HAP-1 (cell line): ENCODE measurements at regions not wholly inside any gene's neighbourhood (a gene's known extent, or its start where the extent isn't known, plus 50 kb on each side); places are given as distances from the start of the nearest gene placed in this dataset.

Experiments
- DNase-seq, 2 experiments: peaks; one replicate each; pipeline ENCODE4 v3.0.0-alpha.2; 2016 to 2020; ENCODE audit warnings: low spot score in 2 of 2
- H3K27me3 ChIP-seq: fragments of 250-450 bp; sonication (Bioruptor Pico); 2 replicates; pipeline ENCODE4 v1.5.1; 2020; ENCODE audit warnings: low read depth, mild to moderate bottlenecking, moderate library complexity
- H3K36me3 ChIP-seq: fragments of 250-450 bp; sonication (Bioruptor Pico); replicated peaks from 2 replicates; pipeline ENCODE4 v1.5.1; 2020; ENCODE audit warnings: mild to moderate bottlenecking
- H3K4me1 ChIP-seq: fragments of 250-450 bp; sonication (Bioruptor Pico); 2 replicates; pipeline ENCODE4 v1.5.1; 2020; ENCODE audit warnings: mild to moderate bottlenecking
- H3K4me3 ChIP-seq: fragments of 250-450 bp; sonication (Bioruptor Pico); 2 replicates; pipeline ENCODE4 v1.5.1; 2020; ENCODE audit warnings: mild to moderate bottlenecking, moderate library complexity
- H3K9me3 ChIP-seq: fragments of 250-450 bp; sonication (Bioruptor Pico); 2 replicates; pipeline ENCODE4 v1.5.1; 2020; ENCODE audit warnings: mild to moderate bottlenecking, moderate library complexity
- in situ Hi-C: fragments of 300-500 bp; cut with MboI; formaldehyde crosslinking; loops from 3 replicates; pipeline ENCODE4 v1.14.3; 2020; ENCODE audit warnings: low sequenced_read_pairs, inconsistent platforms, mixed read lengths

DNA sequence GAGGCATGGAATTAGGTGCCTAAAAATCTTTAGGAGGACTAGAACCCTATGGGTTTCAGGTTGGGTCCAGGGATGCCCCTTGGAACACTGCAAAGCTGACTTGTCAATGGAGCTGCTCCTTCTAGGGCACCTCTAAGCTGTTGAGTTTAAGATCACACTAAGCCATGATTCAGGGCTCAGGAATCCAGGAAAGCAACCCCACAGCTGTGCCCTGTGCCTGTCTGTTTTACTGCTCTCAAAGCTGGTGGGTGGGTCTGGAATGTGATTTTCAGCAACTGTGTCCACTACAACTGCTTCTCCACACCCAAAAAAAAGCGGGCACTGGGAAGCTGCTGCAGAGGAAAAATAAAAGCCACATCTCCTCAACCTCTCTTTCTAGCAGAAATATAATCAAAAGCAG lies 310.4 kb upstream of the MOCS1 start:
- DNase-seq: no peak
- in situ Hi-C loops: no loop called here
- Histone ChIP-seq H3K4me3 (no peak overlapping the region), H3K27me3 (no peaks in the 10 kb centered on the region), H3K36me3 (no peaks in the 10 kb centered on the region), H3K4me1 (no peaks in the 10 kb centered on the region), H3K9me3 (no peaks in the 10 kb centered on the region)

DNA sequence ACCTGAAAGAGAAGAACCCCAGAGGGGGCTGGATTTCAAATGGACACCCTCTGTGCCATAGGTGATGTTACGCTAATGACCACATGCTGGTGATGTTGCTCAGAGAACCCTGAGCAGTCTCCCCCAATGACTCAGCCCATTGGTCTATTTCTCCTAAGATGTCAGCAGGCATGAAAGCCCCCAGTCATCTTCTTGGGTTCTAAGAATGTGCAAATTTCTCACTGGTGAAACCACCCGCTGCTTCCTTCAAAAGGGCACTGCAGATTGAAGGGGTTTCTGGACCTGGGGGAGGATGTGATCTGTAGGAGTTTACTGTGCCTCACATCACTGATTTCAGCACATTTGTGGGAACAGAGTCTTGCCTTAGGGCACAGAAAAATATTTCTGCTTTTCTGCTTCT lies 298.4 kb upstream of the MOCS1 start:
- DNase-seq: no peak
- H3K27me3 ChIP-seq: no peaks in the 10 kb centered on the region
- H3K36me3 ChIP-seq: no peaks in the 10 kb centered on the region
- no peak overlapping the region for H3K4me3 ChIP-seq
- no peaks in the 10 kb centered on the region for H3K4me1 ChIP-seq
- H3K9me3 ChIP-seq: no peaks in the 10 kb centered on the region
- in situ Hi-C loops: no loop called here

DNA sequence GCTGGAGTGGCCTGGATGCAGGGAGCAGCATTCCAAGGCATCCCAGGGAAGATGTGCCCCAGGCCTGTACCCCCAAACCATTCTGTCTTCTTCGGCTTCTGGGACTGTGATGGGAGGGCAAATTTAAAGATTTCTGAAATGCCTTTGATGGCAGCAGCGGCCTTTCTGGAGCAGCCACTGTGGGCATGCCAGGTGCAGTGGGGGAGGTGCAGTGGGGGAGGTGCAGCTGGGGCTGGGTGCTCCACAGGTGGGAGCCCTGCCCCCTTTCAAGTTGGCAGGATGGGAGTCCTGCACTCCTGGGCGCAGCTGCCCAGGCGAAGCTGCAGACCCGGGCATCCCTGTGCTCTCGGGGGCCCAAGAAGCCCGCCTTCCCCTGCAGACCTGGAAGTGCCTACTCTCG lies 293.5 kb upstream of the MOCS1 start:
- no peaks in the 10 kb centered on the region for H3K9me3 ChIP-seq
- in situ Hi-C loops: no loop called here
- no peak for DNase-seq
- H3K4me1 ChIP-seq: no peaks in the 10 kb centered on the region
- no peaks in the 10 kb centered on the region for H3K27me3 ChIP-seq
- no peak overlapping the region for H3K4me3 ChIP-seq
- no peaks in the 10 kb centered on the region for H3K36me3 ChIP-seq

- in situ Hi-C loops: no loop called here
These were observed 288.1 kb upstream of the MOCS1 start for GRCh38 chr6:40222354-40222753.

DNA sequence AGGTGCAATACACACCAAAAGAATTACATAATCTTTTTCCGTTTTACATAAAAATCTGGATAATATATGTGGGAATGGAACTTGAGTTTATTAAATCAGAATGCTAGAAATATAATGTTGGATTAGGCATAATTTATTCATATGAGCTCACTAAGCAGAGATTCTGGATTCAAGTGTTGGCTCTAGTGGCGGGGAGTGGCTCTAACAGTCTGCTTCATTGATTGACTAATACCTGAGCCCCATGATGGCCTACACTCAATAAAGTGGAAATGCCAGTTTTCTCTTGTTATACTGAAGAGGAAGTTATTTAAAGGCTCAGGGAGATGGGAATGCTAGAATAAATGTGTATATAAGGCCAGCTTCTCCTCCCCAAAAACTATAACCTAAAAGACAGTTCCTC lies 285.5 kb upstream of the MOCS1 start:
- H3K36me3 ChIP-seq: no peaks in the 10 kb centered on the region
- H3K4me3 ChIP-seq: no peak overlapping the region
- in situ Hi-C loops: no loop called here
- no peaks in the 10 kb centered on the region for H3K9me3 ChIP-seq
- DNase-seq: no peak
- H3K27me3 ChIP-seq: no peaks in the 10 kb centered on the region
- H3K4me1 ChIP-seq: no peaks in the 10 kb centered on the region

More at GRCh38 chr6:40222354-40222753, 288.1 kb upstream of the MOCS1 start:
- H3K9me3 ChIP-seq: no peaks in the 10 kb centered on the region
- H3K27me3 ChIP-seq: no peaks in the 10 kb centered on the region
- no peaks in the 10 kb centered on the region for H3K4me1 ChIP-seq
- H3K4me3 ChIP-seq: no peak overlapping the region
- no peak for DNase-seq
- H3K36me3 ChIP-seq: no peaks in the 10 kb centered on the region

- no peak overlapping the region for H3K4me3 ChIP-seq
- no peaks in the 10 kb centered on the region for H3K9me3 ChIP-seq
- no peaks in the 10 kb centered on the region for H3K4me1 ChIP-seq
- no peak for DNase-seq
- H3K27me3 ChIP-seq: no peaks in the 10 kb centered on the region
- H3K36me3 ChIP-seq: no peaks in the 10 kb centered on the region
- in situ Hi-C loops: no loop called here
These were observed 276.4 kb upstream of the MOCS1 start for GRCh38 chr6:40210628-40211056.

GRCh38 chr6:40205801-40206200 lies 271.5 kb upstream of the MOCS1 start:
- no peaks in the 10 kb centered on the region for H3K27me3 ChIP-seq
- no peak for DNase-seq
- H3K9me3 ChIP-seq: no peaks in the 10 kb centered on the region
- in situ Hi-C loops: no loop called here
- H3K4me3 ChIP-seq: no peak overlapping the region
- H3K36me3 ChIP-seq: no peaks in the 10 kb centered on the region
- H3K4me1 ChIP-seq: no peaks in the 10 kb centered on the region

GRCh38 chr6:40205004-40205403 lies 270.7 kb upstream of the MOCS1 start:
- DNase-seq: no peak
- no peaks in the 10 kb centered on the region for H3K9me3 ChIP-seq
- H3K36me3 ChIP-seq: no peaks in the 10 kb centered on the region
- H3K4me3 ChIP-seq: no peak overlapping the region
- no peaks in the 10 kb centered on the region for H3K4me1 ChIP-seq
- no peaks in the 10 kb centered on the region for H3K27me3 ChIP-seq
- in situ Hi-C loops: no loop called here

DNA sequence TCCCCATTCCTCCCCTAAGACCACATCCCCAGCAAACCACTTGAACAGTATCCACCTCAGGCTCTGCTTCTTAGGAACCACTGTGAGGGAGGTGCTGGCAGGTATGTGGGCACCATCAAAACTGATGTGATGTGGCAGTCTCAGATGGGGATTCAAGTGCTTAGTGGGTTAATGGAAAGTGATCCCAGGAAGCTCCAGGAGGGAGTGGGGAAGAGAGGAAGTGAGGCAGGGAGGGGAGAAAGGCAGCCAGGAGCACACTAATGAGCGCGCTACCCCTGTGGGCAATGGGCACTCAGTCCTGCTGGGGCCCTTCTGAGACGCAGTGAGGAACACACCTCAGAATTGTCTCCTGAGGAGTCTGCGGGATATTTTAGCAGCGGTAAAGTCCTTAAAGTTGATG lies 263.1 kb upstream of the MOCS1 start:
- H3K4me3 ChIP-seq: no peak overlapping the region
- H3K4me1 ChIP-seq: no peaks in the 10 kb centered on the region
- H3K27me3 ChIP-seq: no peaks in the 10 kb centered on the region
- H3K36me3 ChIP-seq: no peaks in the 10 kb centered on the region
- in situ Hi-C loops: no loop called here
- H3K9me3 ChIP-seq: no peaks in the 10 kb centered on the region
- no peak for DNase-seq

GRCh38 chr6:40196135-40196518 lies 261.9 kb upstream of the MOCS1 start:
- no peak overlapping the region for H3K4me3 ChIP-seq
- H3K4me1 ChIP-seq: no peaks in the 10 kb centered on the region
- H3K9me3 ChIP-seq: no peaks in the 10 kb centered on the region
- no peak for DNase-seq
- H3K27me3 ChIP-seq: no peaks in the 10 kb centered on the region
- in situ Hi-C loops: no loop called here
- H3K36me3 ChIP-seq: no peaks in the 10 kb centered on the region

- Histone ChIP-seq H3K27me3 (no peaks in the 10 kb centered on the region), H3K4me3 (no peak overlapping the region), H3K9me3 (no peaks in the 10 kb centered on the region), H3K36me3 (no peaks in the 10 kb centered on the region), H3K4me1 (no peaks in the 10 kb centered on the region)
- DNase-seq: no peak
- in situ Hi-C loops: no loop called here
These were observed 261.3 kb upstream of the MOCS1 start for GRCh38 chr6:40195428-40196134.

DNA sequence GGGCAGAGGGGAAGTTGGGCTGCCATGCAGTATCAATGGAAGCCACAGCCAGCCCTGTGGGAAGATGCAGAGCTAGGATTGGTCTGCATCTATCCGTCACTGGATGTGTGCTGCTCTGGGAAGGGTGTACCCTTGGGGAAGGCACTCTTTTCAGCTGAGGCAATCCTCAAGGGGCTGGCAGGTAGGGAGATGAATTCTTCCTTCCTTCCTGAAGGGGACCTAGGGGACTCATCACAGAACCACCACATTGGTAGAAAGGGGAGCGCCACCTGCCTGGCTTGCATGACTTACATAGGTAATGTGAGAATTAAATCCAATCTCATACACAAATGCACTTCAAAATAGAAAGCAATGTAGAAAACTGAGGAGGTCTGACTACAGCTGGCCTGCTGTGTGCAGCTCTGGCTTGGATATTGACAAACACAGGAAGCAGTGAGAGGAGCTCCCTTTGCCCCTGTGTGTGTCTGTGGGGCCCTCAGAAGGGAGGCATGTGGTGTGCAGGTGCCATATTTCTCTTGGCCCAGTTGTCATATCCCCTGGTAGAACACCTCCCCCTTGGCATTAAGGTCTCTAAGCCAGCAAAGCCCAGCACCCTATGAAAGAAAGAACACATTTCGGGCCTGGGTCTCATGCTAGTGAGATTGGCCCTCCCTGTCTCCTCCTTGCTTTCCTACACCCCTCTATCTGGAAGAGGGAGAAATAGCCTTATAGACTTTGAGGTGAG lies 260.3 kb upstream of the MOCS1 start:
- Histone ChIP-seq H3K27me3 (no peaks in the 10 kb centered on the region), H3K9me3 (no peaks in the 10 kb centered on the region), H3K4me1 (no peaks in the 10 kb centered on the region), H3K4me3 (no peak overlapping the region), H3K36me3 (no peaks in the 10 kb centered on the region)
- no peak for DNase-seq
- in situ Hi-C loops: no loop called here

DNA sequence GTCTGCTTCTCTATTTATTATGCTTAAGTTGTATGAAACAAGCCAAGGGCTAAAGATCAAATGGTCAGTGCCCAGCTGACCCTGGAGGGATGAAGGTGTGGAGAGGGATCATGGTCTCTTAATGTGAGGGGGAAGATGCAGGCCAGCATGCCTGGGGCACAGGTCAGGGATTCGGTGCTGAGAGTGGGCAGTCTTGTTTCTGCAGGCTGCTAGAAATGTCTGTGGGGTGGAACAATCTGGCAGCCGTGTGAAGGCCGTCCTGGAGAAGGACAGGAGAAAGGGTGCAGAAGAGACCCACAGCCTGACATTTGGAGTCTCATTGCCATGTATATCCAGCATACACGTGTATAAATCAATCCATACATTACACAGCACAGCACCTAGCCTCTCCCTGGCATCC lies 258.3 kb upstream of the MOCS1 start:
- H3K9me3 ChIP-seq: no peaks in the 10 kb centered on the region

GRCh38 chr6:40188931-40189330 lies 254.7 kb upstream of the MOCS1 start:
- Histone ChIP-seq H3K4me1 (no peaks in the 10 kb centered on the region), H3K9me3 (no peaks in the 10 kb centered on the region), H3K36me3 (no peaks in the 10 kb centered on the region), H3K4me3 (no peak overlapping the region), H3K27me3 (no peaks in the 10 kb centered on the region)
- no peak for DNase-seq
- in situ Hi-C loops: no loop called here

More for the DNA sequence above, 258.3 kb upstream of the MOCS1 start:
- Histone ChIP-seq H3K4me3 (no peak overlapping the region), H3K4me1 (no peaks in the 10 kb centered on the region), H3K27me3 (no peaks in the 10 kb centered on the region), H3K36me3 (no peaks in the 10 kb centered on the region)
- DNase-seq: no peak
- in situ Hi-C loops: no loop called here
